Memory B cell (primary cell): ENCODE measurements at regions not wholly inside any gene's neighbourhood (a gene's known extent, or its start where the extent isn't known, plus 50 kb on each side); places are given as distances from the start of the nearest gene placed in this dataset.

ENCODE experiments used
- ATAC-seq: fragments of 150-1000 bp; cut with Tn5 transposase; 2 replicates; pipeline ENCODE4 v1.10.0; 2021; ENCODE audit warnings: low read depth, mild to moderate bottlenecking, moderate library complexity
- DNase-seq, 2 donors: peaks; one replicate each; pipeline ENCODE4 v3.0.0; 2022; ENCODE audit warnings: low spot score in 2 of 2
- H3K27ac Mint-ChIP-seq: one replicate; pipeline ENCODE4 v1.8.0; 2022; ENCODE audit warnings: mild to moderate bottlenecking, moderate library complexity, mixed read lengths
- H3K27me3 Mint-ChIP-seq: one replicate; pipeline ENCODE4 v1.8.0; 2022; ENCODE audit warnings: mixed read lengths
- H3K36me3 Mint-ChIP-seq: one replicate; pipeline ENCODE4 v1.8.0; 2022; ENCODE audit warnings: mild to moderate bottlenecking, mixed read lengths
- H3K4me1 Mint-ChIP-seq: one replicate; pipeline ENCODE4 v1.8.0; 2022; ENCODE audit warnings: mixed read lengths
- H3K4me3 Mint-ChIP-seq: one replicate; pipeline ENCODE4 v1.8.0; 2022; ENCODE audit warnings: mild to moderate bottlenecking, moderate library complexity, mixed read lengths
- H3K9me3 Mint-ChIP-seq: one replicate; pipeline ENCODE4 v1.8.0; 2022; ENCODE audit warnings: mixed read lengths

DNA sequence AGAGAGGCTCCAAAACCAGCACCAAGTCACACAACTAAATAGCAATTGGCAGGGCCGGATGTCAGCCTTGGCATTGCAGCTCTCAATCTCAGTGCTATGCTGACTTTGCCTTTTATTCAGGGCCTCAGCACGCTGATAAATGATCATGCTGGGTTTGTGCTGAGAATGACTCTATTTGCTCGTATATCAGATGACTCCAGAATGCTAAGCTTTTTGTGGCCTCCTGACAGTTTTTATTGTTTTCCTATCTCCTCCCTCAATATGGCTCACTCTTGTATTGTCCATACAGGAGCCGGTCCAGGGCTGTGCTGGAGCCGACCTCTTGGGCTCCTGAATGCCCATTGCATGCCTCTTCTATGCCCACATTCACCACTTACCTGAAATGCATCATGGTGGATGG is 211.0 kb downstream of the EFNB2 start:
- DNase-seq (no peak), ATAC-seq (no peak)
- no peaks in the 10 kb centered on the region for H3K27me3 Mint-ChIP-seq

DNA sequence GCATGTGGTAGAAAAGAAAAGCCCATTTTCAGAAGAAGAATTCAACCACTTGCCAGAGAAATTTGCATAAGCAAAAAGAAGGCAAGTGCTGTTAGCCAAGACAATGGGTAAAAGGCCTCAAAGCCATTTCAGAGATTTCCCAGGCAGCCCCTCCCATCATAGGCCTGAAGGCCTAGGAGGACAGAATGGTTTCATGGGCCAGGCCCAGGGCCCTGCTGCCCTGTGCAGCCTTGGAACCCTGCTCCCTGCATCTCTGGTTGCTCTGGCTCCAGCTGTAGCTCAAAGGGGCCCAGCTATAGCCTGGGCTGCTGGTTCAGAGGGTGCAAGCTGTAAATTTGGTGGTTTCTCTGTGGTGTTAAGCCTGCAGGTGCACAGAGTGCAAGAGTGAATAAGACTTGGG is 212.8 kb downstream of the EFNB2 start:
- no peaks in the 10 kb centered on the region for H3K36me3 Mint-ChIP-seq
- no peak for DNase-seq
- no peak for ATAC-seq
- H3K4me3 Mint-ChIP-seq = no peak overlapping the region
- H3K27me3 Mint-ChIP-seq = peaks cover 1% of the 10 kb centered on the region
- peaks cover 10% of the 10 kb centered on the region for H3K9me3 Mint-ChIP-seq
- H3K27ac Mint-ChIP-seq = no peak overlapping the region
- H3K4me1 Mint-ChIP-seq = no peaks in the 10 kb centered on the region

More for the DNA sequence above, 211.0 kb downstream of the EFNB2 start:
- H3K4me3 Mint-ChIP-seq = no peak overlapping the region
- no peaks in the 10 kb centered on the region for H3K4me1 Mint-ChIP-seq
- H3K36me3 Mint-ChIP-seq = no peaks in the 10 kb centered on the region
- H3K9me3 Mint-ChIP-seq = peaks cover 10% of the 10 kb centered on the region
- no peak overlapping the region for H3K27ac Mint-ChIP-seq

DNA sequence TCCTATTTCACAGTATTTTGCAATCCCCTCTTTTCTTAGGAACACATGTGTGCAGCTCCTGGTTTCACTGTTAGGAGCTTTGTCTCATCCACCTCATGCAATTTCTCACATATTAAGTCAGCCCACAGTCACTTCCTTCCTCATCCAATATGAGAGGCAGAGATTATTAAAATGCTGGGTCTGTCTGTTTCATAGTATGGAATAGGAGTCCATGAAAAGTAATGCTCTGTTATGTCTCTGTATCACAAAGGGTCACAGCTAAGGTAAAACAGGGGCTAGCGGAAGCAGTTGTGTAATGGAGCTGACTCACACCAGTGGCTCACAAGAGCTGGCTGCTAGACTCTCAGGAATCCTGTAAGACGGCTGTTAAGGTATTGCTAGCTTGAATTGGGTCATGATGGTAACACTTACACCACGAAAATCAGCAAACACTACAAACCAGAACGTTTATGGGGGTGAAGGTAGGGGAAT is 216.5 kb downstream of the EFNB2 start:
- H3K4me3 Mint-ChIP-seq = no peak overlapping the region
- H3K36me3 Mint-ChIP-seq = no peaks in the 10 kb centered on the region
- H3K4me1 Mint-ChIP-seq = no peaks in the 10 kb centered on the region
- DNase-seq (no peak), ATAC-seq (no peak)
- peaks cover 1% of the 10 kb centered on the region for H3K27me3 Mint-ChIP-seq
- H3K27ac Mint-ChIP-seq = no peak overlapping the region
- peaks cover 8% of the 10 kb centered on the region for H3K9me3 Mint-ChIP-seq

DNA sequence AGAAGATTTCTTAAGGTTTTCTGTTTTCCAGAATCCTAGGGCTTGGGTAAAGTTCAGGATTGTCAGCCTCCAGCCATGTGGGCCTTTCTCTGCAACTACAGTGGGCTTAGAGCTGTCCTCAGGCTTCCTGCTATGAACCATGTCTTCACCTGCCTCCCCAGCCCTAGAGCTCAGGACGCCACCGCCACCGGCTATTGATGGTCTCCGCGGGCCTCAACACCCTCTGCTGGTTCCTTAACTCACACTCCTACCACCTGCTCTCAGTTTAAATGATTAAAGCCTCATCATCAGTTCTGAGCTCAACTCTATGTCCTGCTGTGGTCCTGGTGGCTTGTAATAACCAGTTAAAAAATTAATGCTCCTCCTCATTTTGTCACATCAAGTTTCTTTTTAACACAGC is 221.0 kb downstream of the EFNB2 start:
- no peak overlapping the region for H3K27ac Mint-ChIP-seq
- no peak overlapping the region for H3K4me3 Mint-ChIP-seq
- H3K4me1 Mint-ChIP-seq = no peaks in the 10 kb centered on the region
- peaks cover 1% of the 10 kb centered on the region for H3K27me3 Mint-ChIP-seq
- DNase-seq (no peak), ATAC-seq (no peak)
- H3K36me3 Mint-ChIP-seq = no peaks in the 10 kb centered on the region
- H3K9me3 Mint-ChIP-seq = no peaks in the 10 kb centered on the region

DNA sequence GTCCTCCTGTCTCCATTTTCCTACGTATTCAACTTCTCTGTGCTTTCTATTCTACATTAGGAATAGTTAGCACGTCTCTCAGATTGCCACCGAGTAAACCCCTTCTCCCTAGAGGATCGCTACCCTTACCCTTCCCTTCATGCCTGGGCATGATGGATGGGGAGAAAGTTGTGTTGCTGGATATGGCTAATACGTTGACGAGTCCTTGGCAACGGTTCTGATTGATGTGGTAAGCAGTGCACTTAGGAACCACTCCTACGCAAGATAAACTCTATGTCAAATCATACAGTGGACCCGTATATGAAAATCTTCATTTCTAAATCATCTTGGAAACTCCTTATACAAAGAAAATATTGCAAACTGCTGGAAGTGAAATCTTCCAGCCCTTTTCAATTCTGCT is 224.5 kb downstream of the EFNB2 start:
- Mint-ChIP-seq H3K4me1 (no peaks in the 10 kb centered on the region), H3K4me3 (no peak overlapping the region), H3K9me3 (peaks cover 5% of the 10 kb centered on the region), H3K27ac (no peak overlapping the region), H3K36me3 (no peaks in the 10 kb centered on the region), H3K27me3 (no peaks in the 10 kb centered on the region)
- no peak for ATAC-seq
- no peak for DNase-seq

DNA sequence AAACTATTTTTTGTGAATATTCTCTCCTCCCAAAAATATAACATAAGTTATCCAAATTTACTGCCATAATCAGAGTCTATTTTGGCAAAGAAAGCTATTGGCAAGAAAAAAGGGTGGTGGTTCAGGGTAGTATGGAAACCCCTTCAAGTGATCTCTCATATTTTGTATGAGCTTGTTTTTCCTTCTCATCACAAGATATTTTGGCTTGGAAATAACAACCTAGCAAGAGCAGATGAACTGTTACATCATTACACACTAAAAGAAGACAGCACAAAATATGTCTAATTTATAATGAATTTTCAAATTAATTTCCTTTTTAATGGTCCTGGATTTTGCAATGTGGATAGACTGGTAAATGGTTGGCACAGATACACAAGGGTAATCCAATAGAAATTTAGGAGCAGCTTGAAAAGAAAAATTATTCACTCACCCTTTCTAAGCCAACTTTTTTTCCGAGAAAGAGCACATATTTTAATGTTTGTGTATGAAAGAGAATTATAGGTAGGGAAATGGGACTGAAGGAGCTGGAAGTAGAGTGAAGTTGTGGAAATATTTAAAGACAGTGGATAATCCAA is 225.1 kb downstream of the EFNB2 start:
- ATAC-seq (no peak), DNase-seq (no peak)
- H3K4me1 Mint-ChIP-seq = no peaks in the 10 kb centered on the region
- no peak overlapping the region for H3K4me3 Mint-ChIP-seq
- peaks cover 5% of the 10 kb centered on the region for H3K9me3 Mint-ChIP-seq
- H3K27ac Mint-ChIP-seq = no peak overlapping the region
- no peaks in the 10 kb centered on the region for H3K27me3 Mint-ChIP-seq
- H3K36me3 Mint-ChIP-seq = no peaks in the 10 kb centered on the region

DNA sequence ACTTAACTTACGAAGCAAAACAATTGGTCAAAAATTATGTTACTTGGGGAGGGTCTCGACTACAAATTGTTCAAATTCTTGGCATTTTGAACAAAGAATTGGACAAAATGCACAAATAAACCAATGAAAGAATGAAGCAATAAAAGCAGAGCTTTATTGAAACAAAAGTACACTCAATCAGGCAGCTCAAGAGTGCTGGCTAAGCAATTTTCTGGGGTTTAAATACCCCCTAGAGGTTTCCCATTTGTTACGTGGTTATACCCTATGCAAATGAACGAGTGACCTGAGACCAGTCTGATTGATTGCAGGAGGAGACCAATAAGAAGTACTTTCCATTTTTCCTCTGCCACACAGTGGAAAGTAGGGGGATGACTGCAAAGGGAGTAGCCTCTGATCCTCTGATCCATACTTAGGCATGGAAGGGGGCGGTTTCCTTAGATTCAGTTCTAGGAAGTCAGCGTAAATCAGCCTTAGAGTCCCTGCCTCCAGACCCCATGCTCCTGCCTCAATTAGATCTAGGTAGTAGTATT is 228.6 kb downstream of the EFNB2 start:
- no peak for ATAC-seq
- no peak overlapping the region for H3K4me3 Mint-ChIP-seq

DNA sequence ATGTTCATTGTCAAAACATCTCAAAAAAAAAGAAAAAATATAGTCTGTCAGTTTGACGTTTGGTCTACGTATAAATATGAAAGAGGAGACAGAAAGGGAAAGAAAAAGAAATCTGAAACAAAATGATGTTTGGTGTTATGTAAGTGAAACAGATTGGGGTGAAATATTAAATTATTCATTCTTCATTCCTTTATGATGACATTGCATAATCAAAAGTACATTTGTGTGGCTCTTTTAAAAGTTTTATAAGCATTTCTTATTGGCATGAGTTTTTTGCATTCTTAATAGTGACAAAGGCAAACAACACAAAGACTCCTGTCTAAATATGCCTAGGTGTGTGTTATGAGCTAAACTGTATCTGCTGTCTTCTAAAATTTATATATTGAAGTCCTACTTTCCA is 232.6 kb downstream of the EFNB2 start:
- ATAC-seq = no peak
- no peaks in the 10 kb centered on the region for H3K36me3 Mint-ChIP-seq

More for the DNA sequence above, 228.6 kb downstream of the EFNB2 start:
- H3K27ac Mint-ChIP-seq = no peak overlapping the region
- H3K27me3 Mint-ChIP-seq = no peaks in the 10 kb centered on the region
- no peaks in the 10 kb centered on the region for H3K4me1 Mint-ChIP-seq
- DNase-seq = no peak
- H3K36me3 Mint-ChIP-seq = no peaks in the 10 kb centered on the region
- H3K9me3 Mint-ChIP-seq = peaks cover 8% of the 10 kb centered on the region

DNA sequence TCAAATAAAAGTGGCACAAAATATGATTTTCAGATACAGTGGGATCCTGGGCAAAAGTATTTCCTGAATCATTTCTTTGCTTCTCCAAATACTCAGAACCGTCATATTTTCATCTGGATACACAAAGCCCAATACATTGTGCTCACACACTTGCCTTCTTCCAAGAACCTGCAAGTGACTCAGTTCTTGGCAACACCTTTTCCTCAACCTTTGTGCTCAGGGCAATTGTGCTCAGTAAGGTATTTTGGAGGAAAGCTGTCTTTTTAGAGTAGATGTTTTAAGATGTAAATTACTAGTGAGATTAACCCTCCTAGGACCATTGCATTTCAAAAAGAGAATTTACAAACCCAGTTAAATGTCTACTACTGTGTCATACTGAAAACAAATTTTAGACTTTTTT is 233.5 kb downstream of the EFNB2 start:
- no peak overlapping the region for H3K27ac Mint-ChIP-seq
- H3K4me1 Mint-ChIP-seq = no peaks in the 10 kb centered on the region
- DNase-seq (no peak), ATAC-seq (no peak)
- H3K9me3 Mint-ChIP-seq = peaks cover 13% of the 10 kb centered on the region
- peaks cover 3% of the 10 kb centered on the region for H3K27me3 Mint-ChIP-seq
- H3K4me3 Mint-ChIP-seq = no peak overlapping the region
- no peaks in the 10 kb centered on the region for H3K36me3 Mint-ChIP-seq

More for the DNA sequence above, 232.6 kb downstream of the EFNB2 start:
- no peak overlapping the region for H3K4me3 Mint-ChIP-seq
- no peaks in the 10 kb centered on the region for H3K4me1 Mint-ChIP-seq
- no peak overlapping the region for H3K27ac Mint-ChIP-seq
- H3K9me3 Mint-ChIP-seq = peaks cover 15% of the 10 kb centered on the region
- DNase-seq = no peak
- peaks cover 3% of the 10 kb centered on the region for H3K27me3 Mint-ChIP-seq

DNA sequence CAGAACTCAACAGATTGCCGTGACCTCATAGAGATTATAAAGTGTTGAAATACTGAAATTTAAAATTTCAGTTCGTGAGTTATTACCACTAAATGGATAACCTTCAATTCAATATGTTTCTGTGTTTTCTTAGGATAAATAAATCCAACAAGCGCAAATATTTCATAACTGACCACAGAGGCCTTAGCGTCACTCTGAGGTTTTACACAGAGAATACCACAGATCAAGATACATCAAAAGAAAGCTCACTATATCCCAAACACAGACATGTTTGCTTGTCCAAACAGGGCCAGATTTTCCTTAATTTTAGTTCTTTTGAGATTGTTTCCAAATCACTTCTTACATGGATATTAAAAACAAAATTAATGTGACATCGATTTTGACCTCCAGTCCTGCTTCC is 235.8 kb downstream of the EFNB2 start:
- peaks cover 3% of the 10 kb centered on the region for H3K27me3 Mint-ChIP-seq
- H3K36me3 Mint-ChIP-seq = no peaks in the 10 kb centered on the region
- H3K4me1 Mint-ChIP-seq = no peaks in the 10 kb centered on the region
- H3K27ac Mint-ChIP-seq = no peak overlapping the region
- ATAC-seq (no peak), DNase-seq (no peak)
- H3K9me3 Mint-ChIP-seq = peaks cover 10% of the 10 kb centered on the region
- no peak overlapping the region for H3K4me3 Mint-ChIP-seq

DNA sequence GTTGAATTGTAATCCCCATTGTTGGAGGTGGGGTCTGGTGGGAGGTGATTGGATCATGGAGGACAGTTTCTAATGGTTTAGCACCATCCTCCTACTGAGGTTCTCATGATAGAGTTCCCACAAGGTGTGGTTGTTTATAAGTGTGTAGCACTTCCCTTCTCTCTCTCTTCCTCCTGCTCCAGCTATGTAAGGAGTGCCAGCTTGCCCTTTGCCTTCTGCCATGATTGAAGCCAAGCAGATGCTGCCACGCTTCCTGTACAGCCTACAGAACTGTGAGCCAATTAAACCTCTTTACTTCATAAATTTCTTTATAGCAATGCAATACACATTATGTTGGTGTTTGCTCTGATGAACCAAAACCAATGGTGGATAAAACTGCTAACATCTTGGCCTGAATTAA is 238.2 kb downstream of the EFNB2 start:
- H3K9me3 Mint-ChIP-seq = peaks cover 7% of the 10 kb centered on the region
- H3K27me3 Mint-ChIP-seq = peaks cover 3% of the 10 kb centered on the region
- ATAC-seq (no peak), DNase-seq (no peak)
- no peaks in the 10 kb centered on the region for H3K4me1 Mint-ChIP-seq
- no peaks in the 10 kb centered on the region for H3K36me3 Mint-ChIP-seq
- H3K27ac Mint-ChIP-seq = no peak overlapping the region
- no peak overlapping the region for H3K4me3 Mint-ChIP-seq

DNA sequence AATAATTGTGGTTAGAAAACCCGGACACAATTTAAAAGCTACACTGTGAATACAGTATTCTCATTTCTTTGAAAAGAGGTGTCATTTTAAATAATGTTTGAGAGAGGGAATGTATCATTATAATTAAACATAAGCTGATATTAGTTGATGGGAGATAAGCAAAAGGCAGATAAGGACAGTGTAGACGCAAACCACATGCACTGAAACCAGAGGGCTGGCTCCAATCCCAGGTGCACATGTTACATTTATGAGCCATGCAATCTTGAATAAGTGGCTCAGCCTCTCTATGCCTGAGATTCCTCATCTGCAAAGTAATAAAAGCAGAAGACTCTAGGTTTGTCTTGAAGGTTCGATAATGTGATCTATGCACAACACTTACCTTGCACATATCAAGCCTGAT is 238.7 kb downstream of the EFNB2 start:
- Mint-ChIP-seq H3K9me3 (peaks cover 7% of the 10 kb centered on the region), H3K27ac (no peak overlapping the region)

DNA sequence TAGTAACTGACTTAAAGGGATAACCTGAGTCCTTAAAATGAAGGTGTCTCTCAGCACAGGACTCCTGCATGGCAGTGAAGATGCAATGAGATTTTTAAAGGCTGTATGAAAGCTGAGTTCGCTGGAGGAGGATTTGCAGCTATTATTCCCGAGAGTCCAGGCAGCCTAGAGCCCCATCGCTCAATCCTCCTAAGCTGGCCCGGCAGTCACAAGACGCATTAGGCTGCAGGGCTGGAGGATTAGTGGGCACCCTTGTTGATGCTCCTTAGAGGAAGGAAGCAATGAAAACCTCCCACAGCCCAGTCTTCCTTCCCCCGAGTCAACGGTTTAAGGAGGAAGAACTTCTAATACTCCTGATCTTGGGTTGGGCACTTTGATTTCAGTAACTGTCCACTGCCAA is 239.5 kb downstream of the EFNB2 start:
- DNase-seq (no peak), ATAC-seq (no peak)
- Mint-ChIP-seq H3K4me3 (no peak overlapping the region), H3K27ac (no peak overlapping the region), H3K36me3 (no peaks in the 10 kb centered on the region), H3K27me3 (peaks cover 3% of the 10 kb centered on the region), H3K4me1 (no peaks in the 10 kb centered on the region), H3K9me3 (peaks cover 6% of the 10 kb centered on the region)

More for the DNA sequence above, 238.7 kb downstream of the EFNB2 start:
- Mint-ChIP-seq H3K27me3 (peaks cover 3% of the 10 kb centered on the region), H3K4me3 (no peak overlapping the region), H3K36me3 (no peaks in the 10 kb centered on the region), H3K4me1 (no peaks in the 10 kb centered on the region)
- ATAC-seq (no peak), DNase-seq (no peak)

DNA sequence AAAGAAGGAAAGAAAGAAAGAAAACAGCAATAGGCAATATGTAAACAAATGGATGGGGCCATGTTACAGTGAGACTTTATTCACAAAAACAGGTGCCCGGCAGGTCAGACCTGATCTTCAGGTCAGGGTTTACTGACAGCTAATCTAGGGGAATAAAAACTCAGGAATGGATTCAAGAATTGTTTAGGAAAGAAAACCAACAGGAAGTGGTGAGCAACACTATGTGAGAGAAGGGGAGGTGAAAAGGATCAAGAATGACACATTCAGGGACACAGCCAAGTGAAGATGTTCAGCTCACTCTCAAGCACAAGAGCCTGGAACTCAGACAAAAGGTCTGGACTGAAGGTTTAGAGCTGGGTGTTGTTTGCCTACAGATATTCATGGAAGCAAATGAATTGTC is 244.5 kb downstream of the EFNB2 start:
- DNase-seq = no peak
- Mint-ChIP-seq H3K36me3 (no peaks in the 10 kb centered on the region), H3K4me3 (no peak overlapping the region), H3K9me3 (peaks cover 4% of the 10 kb centered on the region), H3K27me3 (no peaks in the 10 kb centered on the region), H3K4me1 (no peaks in the 10 kb centered on the region), H3K27ac (no peak overlapping the region)
- no peak for ATAC-seq

DNA sequence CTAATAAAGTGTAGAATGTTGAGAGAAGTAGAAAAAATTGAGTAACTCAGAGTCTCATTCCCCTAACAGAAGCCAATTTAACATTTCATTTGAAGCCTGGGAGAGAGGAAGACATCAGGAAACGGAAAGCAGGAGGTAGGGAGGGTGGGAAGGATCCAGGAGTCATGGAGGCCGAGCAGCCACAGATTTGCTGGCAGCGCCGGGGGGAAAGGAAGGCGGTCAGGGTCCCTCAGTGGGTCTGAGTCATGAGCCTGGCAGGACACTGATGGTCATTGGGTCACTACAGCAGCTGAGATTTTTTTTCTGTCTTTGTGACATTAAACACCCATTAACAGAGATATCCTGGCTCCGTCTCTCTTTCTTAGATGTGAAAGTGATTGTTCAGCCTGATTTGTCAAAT is 248.1 kb downstream of the EFNB2 start:
- Mint-ChIP-seq H3K36me3 (no peaks in the 10 kb centered on the region), H3K4me1 (no peaks in the 10 kb centered on the region), H3K27me3 (peaks cover 2% of the 10 kb centered on the region), H3K27ac (no peak overlapping the region), H3K4me3 (no peak overlapping the region), H3K9me3 (peaks cover 4% of the 10 kb centered on the region)
- no peak for DNase-seq
- ATAC-seq = no peak
